Heart left ventricle (tissue), 16 donors: ENCODE measurements at regions not wholly inside any gene's neighbourhood (a gene's known extent, or its start where the extent isn't known, plus 50 kb on each side); places are given as distances from the start of the nearest gene placed in this dataset.
"Not testable (repeated sequence)": the region's sequence is repeated elsewhere in the genome, so short reads cannot be mapped to it uniquely, and the experiment has no call there.

Experiments used
- ATAC-seq, 4 donors: fragments of 200-7000 bp; cut with Tn5 transposase; one replicate each; pipeline ENCODE4 v1.9.1; 2020 to 2022; ENCODE audit warnings: moderate library complexity in 4 of 4, mild to moderate bottlenecking in 3 of 4, moderate number of reproducible peaks in 1 of 4
- DNase-seq, 5 donors: peaks; one replicate each; pipeline ENCODE4 v3.0.0-alpha.2; 2020
- H3K27ac ChIP-seq, 12 donors: fragments of 200-600 bp; sonication (generic) in 4 of 12; one replicate each; pipeline versions ENCODE4 v1.5.0 to v1.8.0; 2016 to 2022; ENCODE audit warnings: mild to moderate bottlenecking in 2 of 12
- H3K27me3 ChIP-seq, 9 donors: fragments of 200-600 bp; sonication (generic) in 2 of 9; one replicate each; pipeline versions ENCODE4 v1.5.1 to v1.8.0; 2016 to 2022; ENCODE audit warnings: mild to moderate bottlenecking in 3 of 9
- H3K36me3 ChIP-seq, 9 donors: fragments of 200-600 bp; sonication (generic) in 2 of 9; one replicate each; pipeline versions ENCODE4 v1.5.0 to v1.8.0; 2018 to 2022; ENCODE audit warnings: mild to moderate bottlenecking in 2 of 9
- H3K4me1 ChIP-seq, 12 donors: fragments of 200-600 bp; sonication (generic) in 4 of 12; one replicate each; pipeline versions ENCODE4 v1.5.0 to v1.8.0; 2016 to 2022; ENCODE audit warnings: mild to moderate bottlenecking in 3 of 12
- H3K4me3 ChIP-seq, 12 donors: fragments of 200-600 bp; sonication (generic) in 4 of 12; one replicate each; pipeline versions ENCODE4 v1.5.0 to v1.8.0; 2017 to 2022; ENCODE audit warnings: mild to moderate bottlenecking in 9 of 12, moderate library complexity in 4 of 12
- H3K9me3 ChIP-seq, 12 donors: fragments of 200-600 bp; sonication (generic) in 4 of 12; one replicate each; pipeline versions ENCODE4 v1.5.0 to v1.8.0; 2016 to 2022; ENCODE audit warnings: mild to moderate bottlenecking in 1 of 12
- POLR2A ChIP-seq, 2 donors: fragments of 450-650 bp; IDR thresholded peaks; one replicate each; pipeline ENCODE4 v1.6.1; 2017; ENCODE audit warnings: antibody characterized with exemption in 2 of 2, mild to moderate bottlenecking in 2 of 2, moderate library complexity in 2 of 2
- WGBS, 4 donors: extraction: QIAGEN DNeasy Blood & Tissue Kit in 2 of 4; methylation state at CpG; one replicate each; pipeline versions ENCODE4 v1.1.5 to v1.1.7; 2013 to 2018; 5-methylcytosine and 5-hydroxymethylcytosine counted together
- intact Hi-C, 10 donors: fragments of 100-400 bp; cut with DNase I; formaldehyde crosslinking; loops; one replicate each; pipeline versions ENCODE4 v1.11.1 to v1.14.2; 2022
- TF ChIP-seq, protein P1 (sequence below), 12 donors: fragments of 200-600 bp; sonication (generic) in 4 of 12; IDR thresholded peaks; one replicate each; pipeline versions ENCODE4 v1.5.0 to v1.8.0; 2018 to 2022; ENCODE audit warnings: antibody characterized with exemption in 12 of 12, mild to moderate bottlenecking in 5 of 12
- donor health status: ischemic (EF 13 %, LVEDD 7.1; RV severe dilation, severe dysfunction).
- donor health status: healthy with polysubstance abuse.
- donor health status: DM: no; HTN: yes; CAD: no.
- donor health status: DM: no; HTN: no; CAD: no.
- donor health status: ischemic (EF 25% LVEDD 6.9; RV normal size, moderate dysfunction).
- donor health status: ischemic (EF 25% LVEDD 5.7; RV mildly dilated, moderate dysfunction).
- donor health status: healthy.
- donor health status: DM: yes; HTN: yes; CAD: no.
- donor health status: ischemic (EF 35%, LVEDD 5.7; RV mildly dilated, moderate dysfunction).
- donor health status: nonischemic (EF 11% LVEDD 7.7; RV severe dilation, severe dysfunction).
- donor health status: DM: yes; HTN: yes; CAD: no.
- donor health status: PGD.
- donor health status: ischemic (EF 29% LVEDD 5.4; RV normal size, mild dysfunction).
- donor health status: nonischemic (EF 23%, LVEDD 6.1; RV moderate dilation, normal function).

DNA sequence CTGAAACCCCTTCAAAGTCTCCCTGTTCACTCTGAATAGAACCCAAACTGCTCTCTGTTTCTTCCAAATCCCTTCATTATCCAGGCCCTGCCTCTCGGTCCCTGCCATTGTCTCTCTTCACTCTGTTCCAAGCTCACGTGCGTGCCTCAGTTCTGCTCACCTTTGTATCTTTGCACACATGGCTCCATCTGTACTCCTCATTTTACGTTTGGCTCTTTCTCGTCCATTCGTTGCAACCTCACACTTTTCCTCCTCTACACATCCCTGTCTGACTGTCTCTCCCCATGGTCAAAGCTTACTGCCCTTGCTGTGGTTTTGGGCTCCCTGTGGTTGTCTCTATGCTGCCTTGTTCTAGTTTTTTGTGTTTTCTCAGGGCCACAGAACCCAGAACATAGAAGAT lies 1054.5 kb downstream of the BCL11B start:
- no peak for DNase-seq
- TF ChIP-seq, protein P1, sequence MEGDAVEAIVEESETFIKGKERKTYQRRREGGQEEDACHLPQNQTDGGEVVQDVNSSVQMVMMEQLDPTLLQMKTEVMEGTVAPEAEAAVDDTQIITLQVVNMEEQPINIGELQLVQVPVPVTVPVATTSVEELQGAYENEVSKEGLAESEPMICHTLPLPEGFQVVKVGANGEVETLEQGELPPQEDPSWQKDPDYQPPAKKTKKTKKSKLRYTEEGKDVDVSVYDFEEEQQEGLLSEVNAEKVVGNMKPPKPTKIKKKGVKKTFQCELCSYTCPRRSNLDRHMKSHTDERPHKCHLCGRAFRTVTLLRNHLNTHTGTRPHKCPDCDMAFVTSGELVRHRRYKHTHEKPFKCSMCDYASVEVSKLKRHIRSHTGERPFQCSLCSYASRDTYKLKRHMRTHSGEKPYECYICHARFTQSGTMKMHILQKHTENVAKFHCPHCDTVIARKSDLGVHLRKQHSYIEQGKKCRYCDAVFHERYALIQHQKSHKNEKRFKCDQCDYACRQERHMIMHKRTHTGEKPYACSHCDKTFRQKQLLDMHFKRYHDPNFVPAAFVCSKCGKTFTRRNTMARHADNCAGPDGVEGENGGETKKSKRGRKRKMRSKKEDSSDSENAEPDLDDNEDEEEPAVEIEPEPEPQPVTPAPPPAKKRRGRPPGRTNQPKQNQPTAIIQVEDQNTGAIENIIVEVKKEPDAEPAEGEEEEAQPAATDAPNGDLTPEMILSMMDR (IDR thresholded peaks at IDR 0.05) = no peak
- TF ChIP-seq POLR2A (IDR thresholded peaks at IDR 0.05) = no peak
- Histone ChIP-seq H3K27me3 (peaks cover 0 to 23% (median 0%) of the 10 kb centered on the region in 9 donors), H3K4me1 (no peaks in the 10 kb centered on the region), H3K36me3 (no peaks in the 10 kb centered on the region), H3K9me3 (no peaks in the 10 kb centered on the region), H3K4me3 (no peak overlapping the region), H3K27ac (no peak overlapping the region)
- ATAC-seq = no peak
- intact Hi-C loops = no loop called here
- 75 to 83% (median 78%) methylated on average over 6 of the region's 6 CpGs for WGBS, 4 donors

DNA sequence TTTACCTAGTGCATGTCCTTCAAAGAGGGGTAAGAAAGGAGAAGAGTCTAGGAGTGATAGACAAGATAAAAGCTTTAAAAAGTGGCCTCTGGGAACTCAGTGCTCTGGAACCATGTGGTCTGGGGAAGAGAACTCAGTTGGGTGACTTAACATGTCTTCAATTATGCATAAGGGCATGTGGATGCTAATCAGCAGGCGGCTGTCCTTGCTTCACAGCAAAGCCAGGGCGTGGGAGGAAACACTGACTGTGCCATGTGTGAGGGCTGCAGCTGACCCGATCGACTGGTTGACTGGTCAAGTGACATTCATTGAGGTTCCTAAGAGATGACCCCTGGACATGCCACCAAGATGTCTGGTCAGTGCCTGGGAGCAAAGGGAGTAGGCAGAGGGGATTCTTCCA lies 1053.8 kb downstream of the BCL11B start:
- no peak for DNase-seq
- WGBS, 4 donors = 66 to 77% (median 71%) methylated on average over 4 of the region's 4 CpGs
- intact Hi-C loops = no loop called here
- H3K4me3 ChIP-seq = no peak overlapping the region
- no peaks in the 10 kb centered on the region for H3K4me1 ChIP-seq
- H3K27me3 ChIP-seq = peaks cover 0 to 21% (median 0%) of the 10 kb centered on the region in 9 donors
- H3K36me3 ChIP-seq = no peaks in the 10 kb centered on the region
- ATAC-seq = no peak
- no peaks in the 10 kb centered on the region for H3K9me3 ChIP-seq
- H3K27ac ChIP-seq = no peak overlapping the region
- TF ChIP-seq, protein P1 (IDR thresholded peaks at IDR 0.05) = no peak
- no peak for TF ChIP-seq POLR2A (IDR thresholded peaks at IDR 0.05)

DNA sequence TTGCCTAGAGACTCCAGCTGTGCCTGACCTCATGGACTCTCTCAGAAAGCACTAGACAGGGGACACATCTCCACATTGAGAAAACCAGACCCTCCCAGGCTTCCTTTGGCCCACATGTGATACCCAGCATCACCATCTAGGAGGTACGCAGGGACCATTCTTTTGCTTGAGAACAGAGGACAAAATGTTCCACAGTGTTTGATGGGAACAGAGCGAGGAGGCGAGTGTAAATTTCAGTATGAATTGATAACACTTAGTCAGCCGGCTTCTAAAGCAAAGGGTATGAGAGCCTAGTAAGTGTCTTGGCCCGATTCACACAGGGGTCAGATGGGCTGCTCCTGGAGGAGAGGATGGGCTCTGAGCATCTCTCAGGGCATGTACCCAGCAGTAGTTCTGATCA lies 1052.4 kb downstream of the BCL11B start:
- Histone ChIP-seq H3K9me3 (no peaks in the 10 kb centered on the region), H3K36me3 (no peaks in the 10 kb centered on the region), H3K27ac (no peak overlapping the region), H3K4me3 (no peak overlapping the region), H3K27me3 (peaks cover 0 to 13% (median 0%) of the 10 kb centered on the region in 9 donors), H3K4me1 (no peaks in the 10 kb centered on the region)
- intact Hi-C loops = no loop called here
- DNase-seq (no peak), ATAC-seq (no peak)
- TF ChIP-seq, protein P1 (IDR thresholded peaks at IDR 0.05) = no peak
- no peak for TF ChIP-seq POLR2A (IDR thresholded peaks at IDR 0.05)
- WGBS, 4 donors = 89 to 91% (median 90%) methylated on average over 5 of the region's 5 CpGs

DNA sequence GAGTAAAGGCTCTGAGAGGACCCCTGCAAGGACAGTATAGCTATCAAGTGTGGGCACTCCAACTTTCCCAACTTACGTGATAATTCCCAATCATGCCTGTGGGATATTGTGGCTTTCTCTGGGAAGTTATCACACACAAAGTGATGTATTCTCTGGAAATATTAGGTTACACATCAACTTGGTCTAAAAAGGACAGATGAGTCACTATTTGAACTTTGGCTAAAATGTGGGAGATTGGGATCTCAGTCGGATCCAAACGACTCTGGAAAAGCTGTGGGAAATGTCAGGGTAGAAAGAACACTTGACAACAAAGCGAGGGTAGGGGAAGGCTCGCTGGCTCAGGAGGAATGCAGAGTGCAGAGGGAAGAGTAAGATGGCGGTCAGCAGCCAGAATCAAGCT lies 1048.9 kb downstream of the BCL11B start:
- 81 to 89% (median 85%) methylated on average over 6 of the region's 6 CpGs for WGBS, 4 donors
- H3K27ac ChIP-seq = peak overlapping the region in 1 of 12 donors; percentile 20
- intact Hi-C loops = no loop called here

DNA sequence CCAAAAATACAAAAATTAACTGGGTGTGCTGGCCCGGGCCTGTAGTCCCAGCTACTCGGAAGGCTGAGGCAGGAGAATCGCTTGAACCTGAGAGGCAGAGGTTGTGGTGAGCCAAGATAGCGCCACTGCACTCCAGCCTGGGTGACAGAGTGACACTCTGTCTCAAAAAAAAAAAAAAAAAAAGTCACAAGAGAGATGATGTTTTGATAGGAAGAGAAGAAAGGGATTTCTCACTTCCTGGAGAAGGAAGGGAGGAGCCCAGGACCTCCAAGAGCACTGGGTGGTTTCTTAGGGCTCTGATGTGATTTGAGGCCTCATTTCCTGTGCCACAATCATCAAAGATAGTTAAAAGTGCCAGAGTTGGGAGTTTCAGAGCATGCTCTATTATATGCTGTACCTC lies 1048.3 kb downstream of the BCL11B start:
- H3K27me3 ChIP-seq, H3K36me3 ChIP-seq, H3K9me3 ChIP-seq, DNase-seq, intact Hi-C loops, H3K4me1 ChIP-seq, H3K4me3 ChIP-seq, ATAC-seq: not testable (repeated sequence)
- peak overlapping the region in 1 of 12 donors; percentile 20 for H3K27ac ChIP-seq
- 84 to 92% (median 90%) methylated on average over 4 of the region's 4 CpGs for WGBS, 4 donors

More for the DNA sequence above, 1048.9 kb downstream of the BCL11B start:
- no peak for ATAC-seq
- no peaks in the 10 kb centered on the region for H3K4me1 ChIP-seq
- TF ChIP-seq, protein P1 (IDR thresholded peaks at IDR 0.05) = no peak
- no peak for TF ChIP-seq POLR2A (IDR thresholded peaks at IDR 0.05)
- no peak overlapping the region for H3K4me3 ChIP-seq
- DNase-seq = no peak
- no peaks in the 10 kb centered on the region for H3K36me3 ChIP-seq
- H3K27me3 ChIP-seq = peaks cover 0 to 8% (median 0%) of the 10 kb centered on the region in 9 donors
- H3K9me3 ChIP-seq = no peaks in the 10 kb centered on the region
